ENCODE measurements at regions not wholly inside any gene's neighbourhood (a gene's known extent, or its start where the extent isn't known, plus 50 kb on each side); places are given as distances from the start of the nearest gene placed in this dataset.
"Not testable (repeated sequence)": the region's sequence is repeated elsewhere in the genome, so short reads cannot be mapped to it uniquely, and the experiment has no call there.

DNA sequence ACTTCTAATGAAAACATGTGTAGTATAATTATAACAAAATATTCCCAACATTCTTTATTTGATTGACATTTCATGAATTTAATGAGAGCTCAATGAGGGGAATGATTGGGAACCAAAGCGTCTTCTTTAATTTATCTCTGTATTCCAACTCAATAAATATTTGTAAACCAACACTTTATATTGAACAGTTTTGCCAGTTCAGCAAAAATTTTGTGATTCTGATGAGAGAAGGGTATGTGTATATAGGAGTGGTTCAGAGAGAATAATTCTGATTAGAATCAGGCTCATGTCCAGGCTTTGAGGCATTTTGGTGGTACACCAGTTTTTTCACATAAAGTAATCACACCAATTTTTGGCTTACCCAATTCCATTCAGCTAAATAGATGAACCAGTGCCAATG is 564.2 kb downstream of the TMTC2 start:
- no peak for DNase-seq
- Histone ChIP-seq H3K36me3 (no peaks in the 10 kb centered on the region), H3K4me1 (no peaks in the 10 kb centered on the region), H3K27me3 (no peaks in the 10 kb centered on the region), H3K9me3 (replicated peaks) (no peaks in the 10 kb centered on the region), H3K27ac (no peak overlapping the region), H3K4me3 (no peak overlapping the region)

DNA sequence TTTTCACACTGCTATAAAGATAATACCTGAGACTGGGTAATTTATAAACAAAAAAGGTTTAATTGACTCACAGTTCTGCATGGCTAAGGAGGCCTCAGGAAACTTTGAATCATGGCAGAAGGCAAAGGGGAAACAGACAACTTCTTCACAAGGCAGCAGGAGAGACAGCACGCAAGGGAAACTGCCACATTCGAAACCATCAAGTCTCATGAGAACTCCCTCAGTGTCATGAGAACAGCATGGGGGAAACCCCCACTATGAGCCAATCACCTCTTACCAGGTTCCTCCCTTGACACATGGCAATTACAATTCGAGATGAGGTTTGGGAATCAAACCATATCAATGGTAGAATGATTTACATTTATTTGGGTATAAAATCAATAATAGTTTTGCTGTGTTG is 558.5 kb downstream of the TMTC2 start:
- no peak for DNase-seq
- Histone ChIP-seq H3K4me1 (no peaks in the 10 kb centered on the region), H3K27me3 (no peaks in the 10 kb centered on the region)

DNA sequence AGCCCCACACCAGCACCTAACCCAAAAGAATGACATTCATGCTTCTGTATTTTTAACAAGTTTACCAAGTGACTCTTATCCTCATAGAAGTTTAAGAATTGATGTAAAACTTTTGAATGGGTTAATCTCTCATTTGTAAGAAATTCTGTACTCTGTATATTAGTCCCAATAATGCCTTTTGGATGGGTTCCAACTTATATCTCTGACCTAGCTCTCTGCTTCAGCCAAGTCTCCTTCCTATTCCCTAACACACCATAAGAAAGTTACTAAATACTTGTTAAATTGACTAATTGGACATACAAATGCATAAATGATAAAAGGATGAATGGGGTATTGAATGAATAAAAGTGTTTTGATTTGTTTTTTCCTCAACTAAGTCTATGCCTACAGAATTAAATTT is 557.3 kb downstream of the TMTC2 start:
- no peak overlapping the region for H3K4me3 ChIP-seq
- H3K9me3 ChIP-seq (replicated peaks) = no peaks in the 10 kb centered on the region
- no peaks in the 10 kb centered on the region for H3K36me3 ChIP-seq
- H3K27me3 ChIP-seq = no peaks in the 10 kb centered on the region
- H3K4me1 ChIP-seq = no peaks in the 10 kb centered on the region
- no peak for DNase-seq
- no peak overlapping the region for H3K27ac ChIP-seq

More for the DNA sequence above, 558.5 kb downstream of the TMTC2 start:
- Histone ChIP-seq H3K4me3 (no peak overlapping the region), H3K27ac (no peak overlapping the region), H3K36me3 (no peaks in the 10 kb centered on the region), H3K9me3 (replicated peaks) (no peaks in the 10 kb centered on the region)

DNA sequence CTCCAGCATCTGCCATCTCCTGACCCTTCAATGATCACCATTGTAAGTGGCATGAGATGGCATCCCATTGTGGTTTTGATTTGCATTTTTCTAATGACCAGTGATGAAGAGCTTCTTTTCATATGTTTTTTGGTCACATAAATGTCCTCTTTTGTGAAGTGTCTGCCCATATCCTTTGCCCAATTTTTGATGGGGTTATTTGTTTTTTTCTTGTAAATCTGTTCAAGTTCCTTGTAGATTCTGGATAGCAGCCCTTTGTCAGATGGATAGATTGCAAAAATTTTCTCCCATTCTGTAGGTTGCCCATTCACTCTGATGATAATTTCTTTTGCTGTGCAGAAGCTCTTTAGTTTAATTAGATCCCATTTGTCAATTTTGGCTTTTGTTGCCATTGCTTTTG is 547.3 kb downstream of the TMTC2 start:
- H3K27me3 ChIP-seq; H3K36me3 ChIP-seq; DNase-seq; H3K27ac ChIP-seq; H3K4me3 ChIP-seq; H3K9me3 ChIP-seq (replicated peaks); H3K4me1 ChIP-seq: not testable (repeated sequence)

DNA sequence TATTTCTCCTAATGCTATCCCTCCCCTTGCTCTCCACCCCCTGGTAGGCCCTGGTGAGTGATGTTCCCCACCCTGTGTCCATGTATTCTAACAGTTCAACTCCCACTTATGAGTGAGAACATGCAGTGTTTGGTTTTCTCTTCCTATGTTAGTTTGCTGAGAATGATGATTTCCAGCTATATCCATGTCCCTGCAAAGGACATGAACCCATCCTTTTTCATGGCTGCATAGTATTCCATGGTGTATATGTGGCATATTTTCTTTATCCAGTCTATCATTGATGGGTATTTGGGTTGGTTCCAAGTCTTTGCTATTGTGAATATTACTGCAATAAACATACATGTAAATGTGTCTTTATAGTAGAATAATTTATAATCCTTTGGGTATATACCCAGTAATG is 540.3 kb downstream of the TMTC2 start:
- not testable (repeated sequence) for H3K27me3 ChIP-seq; H3K4me3 ChIP-seq; H3K36me3 ChIP-seq; H3K9me3 ChIP-seq (replicated peaks); H3K27ac ChIP-seq; H3K4me1 ChIP-seq; DNase-seq

DNA sequence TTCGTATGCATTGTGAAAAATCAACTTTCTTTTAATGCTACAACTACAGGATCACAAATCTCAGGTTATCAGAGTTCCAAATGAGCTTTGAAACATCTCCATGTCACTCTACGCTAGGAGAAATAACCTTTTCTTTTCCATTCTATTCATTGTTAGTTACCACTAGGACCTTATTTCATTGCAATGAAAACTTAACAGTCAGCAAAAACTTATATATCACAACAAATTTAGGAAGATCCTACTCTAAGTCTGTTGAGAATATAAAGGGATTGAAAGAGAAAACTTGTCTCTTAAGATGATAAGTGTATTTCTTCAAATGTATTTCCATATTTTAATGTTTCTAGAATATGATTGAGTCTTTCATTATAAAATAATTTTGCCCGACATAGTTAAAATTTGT is 539.1 kb downstream of the TMTC2 start:
- Histone ChIP-seq H3K36me3 (no peaks in the 10 kb centered on the region), H3K27me3 (no peaks in the 10 kb centered on the region), H3K9me3 (replicated peaks) (no peaks in the 10 kb centered on the region), H3K4me1 (no peaks in the 10 kb centered on the region), H3K27ac (no peak overlapping the region), H3K4me3 (no peak overlapping the region)
- DNase-seq = no peak

DNA sequence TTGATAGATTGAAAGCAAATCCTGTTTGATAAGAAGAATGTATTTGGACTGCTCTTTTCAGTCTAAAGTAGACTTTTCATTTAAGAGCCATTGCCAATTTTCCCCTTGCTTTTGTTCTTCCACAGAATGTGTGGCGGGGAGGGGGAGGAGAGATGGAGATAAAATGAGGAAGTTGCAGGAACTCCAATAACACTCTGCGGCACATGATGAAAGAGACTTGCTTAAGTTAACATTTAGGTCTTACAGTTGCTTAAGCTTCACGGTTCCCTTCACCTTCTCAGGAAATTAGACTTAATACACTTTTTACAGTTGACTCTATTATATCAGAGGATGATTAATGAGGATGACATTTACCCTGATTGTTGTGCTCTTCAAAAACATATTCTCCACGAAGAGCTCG is 537.3 kb downstream of the TMTC2 start:
- Histone ChIP-seq H3K4me3 (no peak overlapping the region), H3K36me3 (no peaks in the 10 kb centered on the region), H3K9me3 (replicated peaks) (no peaks in the 10 kb centered on the region), H3K4me1 (no peaks in the 10 kb centered on the region), H3K27ac (no peak overlapping the region), H3K27me3 (no peaks in the 10 kb centered on the region)
- no peak for DNase-seq

DNA sequence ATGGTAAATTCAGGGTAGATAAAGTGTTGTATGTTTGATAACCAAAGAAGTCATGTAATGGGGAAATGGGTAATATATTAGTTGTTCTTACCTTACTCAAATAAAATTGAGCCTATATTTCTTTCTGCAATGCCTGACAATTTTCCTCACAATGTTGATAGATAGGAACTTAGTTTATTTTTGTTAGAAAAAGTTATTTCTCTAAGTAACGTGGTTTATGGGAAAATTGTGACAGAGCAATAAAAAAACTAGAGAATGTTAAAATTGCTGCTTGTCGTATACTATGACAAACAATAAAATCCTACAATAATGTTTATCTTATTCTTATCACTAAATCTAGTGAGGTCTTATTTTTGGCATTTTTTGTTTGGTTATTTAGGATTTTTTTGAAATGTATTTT is 534.1 kb downstream of the TMTC2 start:
- Histone ChIP-seq H3K4me1 (no peaks in the 10 kb centered on the region), H3K27me3 (no peaks in the 10 kb centered on the region), H3K9me3 (replicated peaks) (no peaks in the 10 kb centered on the region), H3K27ac (no peak overlapping the region), H3K36me3 (no peaks in the 10 kb centered on the region), H3K4me3 (no peak overlapping the region)
- no peak for DNase-seq

DNA sequence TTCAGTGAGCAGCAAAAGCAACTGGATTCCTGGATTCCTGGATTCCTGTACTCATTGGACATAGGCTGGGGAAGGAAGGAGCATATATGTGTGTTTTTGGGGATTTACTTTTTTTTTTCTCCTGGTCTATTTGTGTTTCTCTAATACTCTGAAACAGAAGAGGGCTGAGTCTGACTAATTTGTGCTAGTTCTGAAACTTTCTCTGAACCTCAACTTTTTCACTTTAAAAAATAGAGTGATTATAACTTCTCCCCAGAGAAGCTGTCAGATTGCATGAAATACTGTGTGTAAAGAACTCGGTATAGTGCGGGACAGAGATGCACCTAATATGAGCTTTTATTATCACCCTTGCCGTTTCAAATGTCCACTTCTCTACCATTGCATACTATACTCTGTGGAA is 529.5 kb downstream of the TMTC2 start:
- Histone ChIP-seq H3K9me3 (replicated peaks) (no peaks in the 10 kb centered on the region), H3K36me3 (no peaks in the 10 kb centered on the region), H3K4me1 (no peaks in the 10 kb centered on the region), H3K4me3 (no peak overlapping the region), H3K27ac (no peak overlapping the region), H3K27me3 (no peaks in the 10 kb centered on the region)
- DNase-seq = no peak

DNA sequence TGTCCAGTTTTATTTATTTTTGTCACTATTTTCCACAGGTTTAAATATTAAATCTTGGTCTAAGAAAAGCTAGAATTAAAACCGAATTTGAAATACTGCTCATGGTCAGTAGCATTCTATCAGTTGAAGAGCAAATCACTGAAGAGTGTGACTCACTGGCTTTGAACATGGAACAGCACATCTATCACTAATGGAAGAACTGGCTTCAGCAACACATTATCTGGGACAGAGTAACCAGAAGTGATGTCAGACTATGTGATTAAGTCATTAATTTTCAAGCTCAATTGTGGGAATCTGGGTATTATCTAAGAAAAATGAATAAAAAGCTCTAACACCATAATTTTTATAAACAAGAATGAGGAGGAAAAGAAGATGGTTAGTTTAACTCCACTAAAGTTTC is 527.5 kb downstream of the TMTC2 start:
- Histone ChIP-seq H3K4me1 (no peaks in the 10 kb centered on the region), H3K9me3 (replicated peaks) (no peaks in the 10 kb centered on the region), H3K27me3 (no peaks in the 10 kb centered on the region), H3K27ac (no peak overlapping the region), H3K36me3 (no peaks in the 10 kb centered on the region), H3K4me3 (no peak overlapping the region)
- no peak for DNase-seq

DNA sequence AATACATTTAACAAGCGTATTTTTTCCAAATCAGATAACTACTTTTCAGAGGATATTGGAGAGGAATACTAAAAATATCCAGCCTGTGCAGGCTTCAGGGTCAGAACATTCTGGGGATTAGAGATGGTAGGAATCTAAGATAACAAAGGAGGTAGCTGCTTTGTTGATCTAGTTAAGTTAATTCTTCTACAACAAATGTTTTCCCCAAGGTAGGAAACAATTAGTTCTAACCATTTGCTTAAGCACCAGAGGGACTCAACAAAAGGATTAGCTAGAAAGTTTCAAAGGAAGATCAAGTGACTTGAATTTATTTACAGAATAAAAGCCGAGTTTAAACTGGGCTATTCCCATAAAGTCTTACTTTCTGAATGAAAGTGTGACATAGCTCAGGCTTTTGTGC is 524.2 kb downstream of the TMTC2 start:
- Histone ChIP-seq H3K27me3 (no peaks in the 10 kb centered on the region), H3K36me3 (no peaks in the 10 kb centered on the region), H3K9me3 (replicated peaks) (no peaks in the 10 kb centered on the region), H3K27ac (no peak overlapping the region), H3K4me3 (no peak overlapping the region), H3K4me1 (no peaks in the 10 kb centered on the region)
- no peak for DNase-seq

DNA sequence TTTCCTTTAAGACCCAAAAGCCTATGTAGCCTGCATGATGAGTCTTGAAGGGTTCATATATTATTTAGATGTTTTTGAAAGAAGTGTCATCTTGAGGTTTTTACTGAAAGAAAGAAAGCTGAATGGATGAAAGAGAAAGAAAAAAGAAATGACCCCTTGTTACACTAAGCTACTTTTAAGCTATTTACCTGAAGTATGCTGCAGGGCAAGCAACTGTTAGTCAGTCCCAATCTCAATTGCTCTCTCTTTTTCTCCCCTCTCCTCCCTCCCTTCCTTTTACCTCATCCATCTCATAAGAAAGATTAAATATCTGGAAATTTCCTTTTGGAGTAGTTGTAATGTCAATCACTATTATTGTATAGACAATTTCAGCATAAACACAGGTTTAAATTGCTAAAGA is 512.4 kb downstream of the TMTC2 start:
- H3K27ac ChIP-seq = no peak overlapping the region
- no peak for DNase-seq
- H3K4me3 ChIP-seq = no peak overlapping the region
- H3K9me3 ChIP-seq (replicated peaks) = no peaks in the 10 kb centered on the region
- H3K4me1 ChIP-seq = no peaks in the 10 kb centered on the region
- no peaks in the 10 kb centered on the region for H3K27me3 ChIP-seq
- H3K36me3 ChIP-seq = no peaks in the 10 kb centered on the region

DNA sequence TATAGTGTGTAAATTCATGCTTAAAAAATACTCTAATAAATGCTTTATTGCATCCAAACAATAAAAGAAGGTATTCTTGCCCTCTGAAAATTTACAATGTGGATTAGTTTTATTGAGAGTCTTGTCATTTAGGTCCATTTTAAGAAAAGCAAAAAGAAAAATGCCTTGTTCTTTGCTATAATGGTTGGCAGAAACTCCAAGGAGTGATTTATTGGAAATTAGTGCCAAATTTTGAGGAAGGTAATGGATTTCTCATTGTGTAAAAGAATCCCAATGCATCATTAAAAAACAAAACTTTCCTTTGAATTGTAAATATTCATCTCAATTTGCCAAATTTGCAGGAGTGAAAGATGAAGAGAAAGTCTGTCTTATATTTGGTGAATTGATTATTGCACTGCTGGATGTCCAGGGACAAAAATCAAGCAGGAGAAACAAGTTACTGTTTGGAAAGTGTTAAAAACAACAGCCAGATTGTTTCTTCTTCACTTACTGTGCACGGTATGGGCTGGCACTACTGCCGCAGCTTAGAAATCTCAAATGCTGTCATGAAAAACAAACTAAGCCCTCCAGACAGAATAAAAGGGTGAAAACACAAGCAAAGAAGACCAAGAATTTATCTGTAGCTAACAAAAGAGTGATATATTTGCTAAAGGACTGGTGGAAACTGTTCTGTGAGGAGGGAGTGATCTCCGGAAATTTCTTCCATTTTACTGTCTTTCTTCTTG is 511.7 kb downstream of the TMTC2 start:
- Histone ChIP-seq H3K36me3 (no peaks in the 10 kb centered on the region), H3K27ac (no peak overlapping the region), H3K4me3 (no peak overlapping the region), H3K9me3 (replicated peaks) (no peaks in the 10 kb centered on the region), H3K4me1 (no peaks in the 10 kb centered on the region), H3K27me3 (no peaks in the 10 kb centered on the region)
- no peak for DNase-seq

DNA sequence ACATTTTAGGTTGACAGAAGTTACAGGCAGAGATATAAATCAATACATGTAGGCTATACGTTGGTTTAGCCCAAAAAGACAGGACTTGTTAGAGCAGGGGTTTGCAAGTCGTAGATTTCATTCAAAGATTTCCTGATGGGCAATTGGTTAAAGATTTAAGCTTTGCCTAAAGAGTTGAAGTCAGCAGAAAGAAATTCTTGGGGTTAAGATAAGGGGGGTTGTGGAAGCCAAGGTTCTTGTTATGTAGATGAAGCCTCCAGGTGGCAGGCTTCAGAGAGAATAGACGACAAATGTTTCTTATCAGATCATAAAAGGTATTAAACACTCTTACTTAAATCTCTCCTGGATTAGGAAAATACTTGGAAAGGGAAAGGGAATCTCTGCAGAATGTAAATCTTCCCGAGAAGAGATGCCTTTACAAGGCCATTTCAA is 510.8 kb downstream of the TMTC2 start:
- DNase-seq = no peak
- Histone ChIP-seq H3K36me3 (no peaks in the 10 kb centered on the region), H3K4me3 (no peak overlapping the region), H3K27ac (no peak overlapping the region), H3K4me1 (no peaks in the 10 kb centered on the region), H3K27me3 (no peaks in the 10 kb centered on the region), H3K9me3 (replicated peaks) (no peaks in the 10 kb centered on the region)

DNA sequence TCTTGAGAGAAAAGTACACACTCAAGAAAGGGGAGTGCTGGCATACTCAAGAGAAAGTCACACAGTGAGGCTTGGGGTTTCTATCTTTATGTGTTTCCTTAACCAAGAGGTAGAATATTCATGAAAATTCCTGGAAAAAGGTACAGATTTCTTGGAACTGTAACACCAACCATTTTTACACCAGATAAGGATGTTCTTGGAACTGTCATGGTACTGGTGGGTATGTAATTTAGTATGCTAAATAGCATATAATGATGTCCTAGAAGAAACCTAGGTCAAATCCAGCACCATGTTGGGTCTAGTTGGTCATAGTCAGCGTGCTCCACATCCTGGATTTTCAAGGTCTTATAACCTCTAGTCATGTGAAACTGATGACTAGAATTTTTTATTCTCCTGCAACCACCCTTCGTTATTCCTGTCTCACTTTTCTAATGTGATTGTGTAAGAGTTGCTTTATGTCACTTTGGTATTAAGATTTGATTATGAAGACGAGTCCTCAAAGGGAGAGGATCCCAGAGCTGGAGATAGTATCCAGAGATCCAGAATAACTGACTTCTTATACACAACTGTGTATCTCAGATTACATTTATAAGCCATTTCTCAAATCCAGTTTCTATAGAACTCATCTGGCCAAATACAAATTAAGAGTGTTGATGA is 510.1 kb downstream of the TMTC2 start:
- Histone ChIP-seq H3K27ac (no peak overlapping the region), H3K27me3 (no peaks in the 10 kb centered on the region), H3K4me3 (no peak overlapping the region), H3K4me1 (no peaks in the 10 kb centered on the region), H3K9me3 (replicated peaks) (no peaks in the 10 kb centered on the region), H3K36me3 (no peaks in the 10 kb centered on the region)
- DNase-seq = no peak
